Keratinocyte (primary cell): ENCODE measurements at regions not wholly inside any gene's neighbourhood (a gene's known extent, or its start where the extent isn't known, plus 50 kb on each side); places are given as distances from the start of the nearest gene placed in this dataset.

Experiments used
- CTCF ChIP-seq, 3 experiments: IDR thresholded peaks in 1 of 3; conservative IDR thresholded peaks in 1 of 3; optimal IDR thresholded peaks in 1 of 3; 2 replicates in 2 of 3; 3 replicates in 1 of 3; pipeline versions ENCODE3 to v1.5.1; 2011; ENCODE audit warnings: low read length in 3 of 3, mild to moderate bottlenecking in 3 of 3, moderate library complexity in 2 of 3, control low read depth in 1 of 3, inconsistent platforms in 1 of 3; ENCODE audit not compliant: insufficient read depth in 2 of 3; ENCODE audit errors: extremely low read depth in 1 of 3
- EZH2 ChIP-seq: IDR thresholded peaks from one replicate; pipeline ENCODE4 v1.6.1; 2012; ENCODE audit warnings: inconsistent platforms, mild to moderate bottlenecking, low read length, moderate library complexity

GRCh38 chr4:126298271-126298670 lies 983.5 kb downstream of the FAT4 start:
- no peak for TF ChIP-seq CTCF (optimal IDR thresholded peaks at IDR 0.05 in 1 of 3, IDR thresholded peaks at IDR 0.05 in 1 of 3, conservative IDR thresholded peaks at IDR 0.05 in 1 of 3; ENCODE audit: extremely low read depth in 1 of 3, insufficient read depth in 2 of 3, low read length in 3 of 3)
- TF ChIP-seq EZH2 = no peak
